ENCODE measurements at regions not wholly inside any gene's neighbourhood (a gene's known extent, or its start where the extent isn't known, plus 50 kb on each side); places are given as distances from the start of the nearest gene placed in this dataset.

- ChIA-PET POLR2A (ENCODE audit: low non-redundant PET) (no interaction called here), CTCF (no interaction called here)
- H3K4me3 ChIP-seq (ENCODE audit: low read depth, low read length, poor library complexity, severe bottlenecking), result no peak overlapping the region
- H3K36me3 ChIP-seq (ENCODE audit: insufficient read depth, low read length, poor library complexity, severe bottlenecking), result no peaks in the 10 kb centered on the region
- no TSS peak for BruUV-seq (replicated peaks)
- no peaks in the 10 kb centered on the region for H3K9me3 ChIP-seq (ENCODE audit: low read depth, low read length, poor library complexity, severe bottlenecking)
- intact Hi-C loops (cut with micrococcal nuclease; ENCODE audit: unreplicated experiment), result no loop called here
- no peak for TF ChIP-seq EZH2 (IDR thresholded peaks at IDR 0.05; ENCODE audit: borderline replicate concordance, low read depth, low read length, poor library complexity, severe bottlenecking)
- no peak for TF ChIP-seq CTCF (conservative IDR thresholded peaks at IDR 0.05; ENCODE audit: low read depth, low read length)
- H3K4me1 ChIP-seq (ENCODE audit: insufficient read depth, low read length, poor library complexity, severe bottlenecking), result no peaks in the 10 kb centered on the region
- no peak for DNase-seq (ENCODE audit: low spot score)
- H3K27me3 ChIP-seq (replicated peaks; ENCODE audit: insufficient read depth, low read depth, low read length, poor library complexity), result no peaks in the 10 kb centered on the region
- no peak overlapping the region for H3K27ac ChIP-seq (ENCODE audit: low read depth, low read length, poor library complexity, severe bottlenecking)
Measured at GRCh38 chr13:50574731-50575130, 268.8 kb downstream of the DLEU7 start.

- no TSS peak for BruUV-seq (replicated peaks)
- POLR2A ChIA-PET (ENCODE audit: low non-redundant PET), result no interaction called here
- intact Hi-C loops (cut with micrococcal nuclease; ENCODE audit: unreplicated experiment), result no loop called here
Measured at GRCh38 chr13:50575138-50575537, 268.4 kb downstream of the DLEU7 start.

GRCh38 chr13:50576156-50576555 is 267.3 kb downstream of the DLEU7 start:
- CTCF ChIA-PET, result no interaction called here
- no peaks in the 10 kb centered on the region for H3K27me3 ChIP-seq (replicated peaks; ENCODE audit: insufficient read depth, low read depth, low read length, poor library complexity)
- BruUV-seq (replicated peaks), result no TSS peak

More at GRCh38 chr13:50575138-50575537, 268.4 kb downstream of the DLEU7 start:
- Histone ChIP-seq H3K9me3 (ENCODE audit: low read depth, low read length, poor library complexity, severe bottlenecking) (no peaks in the 10 kb centered on the region), H3K36me3 (ENCODE audit: insufficient read depth, low read length, poor library complexity, severe bottlenecking) (no peaks in the 10 kb centered on the region), H3K4me3 (ENCODE audit: low read depth, low read length, poor library complexity, severe bottlenecking) (no peak overlapping the region), H3K27me3 (replicated peaks; ENCODE audit: insufficient read depth, low read depth, low read length, poor library complexity) (no peaks in the 10 kb centered on the region), H3K4me1 (ENCODE audit: insufficient read depth, low read length, poor library complexity, severe bottlenecking) (no peaks in the 10 kb centered on the region), H3K27ac (ENCODE audit: low read depth, low read length, poor library complexity, severe bottlenecking) (no peak overlapping the region)
- TF ChIP-seq CTCF (conservative IDR thresholded peaks at IDR 0.05; ENCODE audit: low read depth, low read length) (no peak), EZH2 (IDR thresholded peaks at IDR 0.05; ENCODE audit: borderline replicate concordance, low read depth, low read length, poor library complexity, severe bottlenecking) (no peak)
- DNase-seq (ENCODE audit: low spot score), result no peak
- CTCF ChIA-PET, result no interaction called here

More at GRCh38 chr13:50576156-50576555, 267.3 kb downstream of the DLEU7 start:
- H3K27ac ChIP-seq (ENCODE audit: low read depth, low read length, poor library complexity, severe bottlenecking), result no peak overlapping the region
- no peaks in the 10 kb centered on the region for H3K36me3 ChIP-seq (ENCODE audit: insufficient read depth, low read length, poor library complexity, severe bottlenecking)
- no peak for DNase-seq (ENCODE audit: low spot score)
- no peak overlapping the region for H3K4me3 ChIP-seq (ENCODE audit: low read depth, low read length, poor library complexity, severe bottlenecking)
- H3K9me3 ChIP-seq (ENCODE audit: low read depth, low read length, poor library complexity, severe bottlenecking), result no peaks in the 10 kb centered on the region
- intact Hi-C loops (cut with micrococcal nuclease; ENCODE audit: unreplicated experiment), result no loop called here
- H3K4me1 ChIP-seq (ENCODE audit: insufficient read depth, low read length, poor library complexity, severe bottlenecking), result no peaks in the 10 kb centered on the region
- TF ChIP-seq CTCF (conservative IDR thresholded peaks at IDR 0.05; ENCODE audit: low read depth, low read length), result no peak
- TF ChIP-seq EZH2 (IDR thresholded peaks at IDR 0.05; ENCODE audit: borderline replicate concordance, low read depth, low read length, poor library complexity, severe bottlenecking), result no peak
- POLR2A ChIA-PET (ENCODE audit: low non-redundant PET), result no interaction called here
